Aorta (tissue), 5 donors: ENCODE measurements at regions not wholly inside any gene's neighbourhood (a gene's known extent, or its start where the extent isn't known, plus 50 kb on each side); places are given as distances from the start of the nearest gene placed in this dataset.

Experiments used
- ATAC-seq: fragments of 200-7000 bp; cut with Tn5 transposase; one replicate; pipeline ENCODE4 v1.9.1; 2022; ENCODE audit warnings: moderate library complexity; ENCODE audit not compliant: low FRiP score
- DNase-seq, 2 donors: peaks; one replicate each; pipeline ENCODE4 v3.0.0-alpha.2; 2020
- H3K27ac ChIP-seq, 2 donors: one replicate each; pipeline ENCODE4 v1.5.1; 2013; ENCODE audit warnings: low read length in 2 of 2, mild to moderate bottlenecking in 2 of 2, moderate library complexity in 2 of 2, control low read depth in 1 of 2, inconsistent platforms in 1 of 2, low read depth in 1 of 2
- H3K27me3 ChIP-seq, 2 donors: one replicate each; pipeline ENCODE4 v1.6.1; 2013; ENCODE audit warnings: control low read depth in 1 of 2, low read length in 1 of 2, mild to moderate bottlenecking in 1 of 2, moderate library complexity in 1 of 2; ENCODE audit not compliant: insufficient read depth in 2 of 2, control insufficient read depth in 1 of 2
- H3K36me3 ChIP-seq, 2 donors: one replicate each; pipeline ENCODE4 v1.6.1; 2013; ENCODE audit warnings: control low read depth in 1 of 2, low read length in 1 of 2, mild to moderate bottlenecking in 1 of 2; ENCODE audit not compliant: insufficient read depth in 2 of 2, control insufficient read depth in 1 of 2
- H3K4me1 ChIP-seq, 2 donors: one replicate each; pipeline ENCODE4 v1.6.1; 2013; ENCODE audit warnings: low read length in 2 of 2, control low read depth in 1 of 2, mild to moderate bottlenecking in 1 of 2, moderate library complexity in 1 of 2; ENCODE audit not compliant: insufficient read depth in 2 of 2, control insufficient read depth in 1 of 2
- H3K4me3 ChIP-seq, 2 donors: one replicate each; pipeline ENCODE4 v1.5.1; 2013; ENCODE audit warnings: low read length in 2 of 2, control low read depth in 1 of 2, mild to moderate bottlenecking in 1 of 2
- H3K9me3 ChIP-seq: one replicate; pipeline ENCODE4 v1.6.1; 2013; ENCODE audit warnings: mild to moderate bottlenecking, low read length; ENCODE audit not compliant: control insufficient read depth
- WGBS, 2 donors: extraction: QIAGEN DNeasy Blood & Tissue Kit; methylation state at CpG; one replicate each; pipeline ENCODE4 v1.1.7; 2013; 5-methylcytosine and 5-hydroxymethylcytosine counted together
- intact Hi-C, 2 donors: fragments of 100-400 bp; cut with DNase I; formaldehyde crosslinking; loops; one replicate each; pipeline versions ENCODE4 v1.14.2 to v1.15.0; 2022
- donor health status: healthy with polysubstance abuse.
- donor health status: Bipolar disorder and iron deficiency.
- donor health status: DM: no; HTN: no; CAD: no.
- donor health status: DM: no; HTN: no; CAD: no.
- donor health status: DM: yes; HTN: yes; CAD: no.

- 80 to 86% methylated on average over 4 of the region's 4 CpGs for WGBS, 2 donors
- Histone ChIP-seq H3K4me1 (no peaks in the 10 kb centered on the region), H3K9me3 (peaks cover 3% of the 10 kb centered on the region), H3K27me3 (no peaks in the 10 kb centered on the region), H3K4me3 (no peak overlapping the region), H3K27ac (no peak overlapping the region), H3K36me3 (no peaks in the 10 kb centered on the region)
- intact Hi-C loops, result no loop called here
- ATAC-seq (no peak), DNase-seq (no peak)
Measured at GRCh38 chr1:4546911-4547310, 107.5 kb upstream of the AJAP1 start.

DNA sequence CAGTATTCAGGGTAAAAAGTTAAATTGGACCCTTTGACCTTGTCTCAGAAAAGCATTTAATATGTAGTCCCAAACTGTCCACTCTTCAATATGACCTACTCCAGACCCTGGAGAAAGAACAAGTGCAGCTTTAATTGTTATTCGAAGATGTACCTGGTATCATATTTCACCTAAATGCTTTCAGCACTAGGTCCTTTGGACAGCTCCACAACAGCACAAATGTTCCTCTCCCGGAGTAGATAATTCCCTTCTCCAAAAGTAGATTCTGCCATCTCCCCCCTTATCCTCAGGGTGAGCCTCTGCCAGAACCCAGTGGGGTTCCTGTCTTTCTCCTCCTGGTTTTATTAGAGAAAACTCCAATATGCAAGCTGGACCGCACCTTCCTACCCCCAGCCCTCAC lies 104.5 kb upstream of the AJAP1 start:
- no peaks in the 10 kb centered on the region for H3K36me3 ChIP-seq
- H3K4me1 ChIP-seq, result no peaks in the 10 kb centered on the region
- WGBS, 2 donors, result 30 to 37% methylated on average over 3 of the region's 3 CpGs
- intact Hi-C loops, result no loop called here
- H3K9me3 ChIP-seq, result peaks cover 1% of the 10 kb centered on the region
- no peak for DNase-seq
- no peak overlapping the region for H3K4me3 ChIP-seq
- H3K27ac ChIP-seq, result no peak overlapping the region
- no peaks in the 10 kb centered on the region for H3K27me3 ChIP-seq
- no peak for ATAC-seq

GRCh38 chr1:4550941-4551340 lies 103.5 kb upstream of the AJAP1 start:
- WGBS, 2 donors, result 23 to 29% methylated on average over 2 of the region's 2 CpGs
- Histone ChIP-seq H3K36me3 (no peaks in the 10 kb centered on the region), H3K27me3 (no peaks in the 10 kb centered on the region), H3K4me3 (no peak overlapping the region), H3K27ac (no peak overlapping the region), H3K9me3 (peaks cover 1% of the 10 kb centered on the region), H3K4me1 (no peaks in the 10 kb centered on the region)
- ATAC-seq (no peak), DNase-seq (no peak)
- intact Hi-C loops, result no loop called here

- peaks cover 1% of the 10 kb centered on the region for H3K9me3 ChIP-seq
- H3K4me3 ChIP-seq, result no peak overlapping the region
- DNase-seq, result no peak
- no peak overlapping the region for H3K27ac ChIP-seq
- intact Hi-C loops, result no loop called here
- H3K36me3 ChIP-seq, result no peaks in the 10 kb centered on the region
- ATAC-seq, result no peak
- no peaks in the 10 kb centered on the region for H3K27me3 ChIP-seq
- H3K4me1 ChIP-seq, result no peaks in the 10 kb centered on the region
- WGBS, 2 donors, result 62 to 64% methylated on average over 6 of the region's 6 CpGs
Measured at GRCh38 chr1:4551706-4552105, 102.7 kb upstream of the AJAP1 start.

DNA sequence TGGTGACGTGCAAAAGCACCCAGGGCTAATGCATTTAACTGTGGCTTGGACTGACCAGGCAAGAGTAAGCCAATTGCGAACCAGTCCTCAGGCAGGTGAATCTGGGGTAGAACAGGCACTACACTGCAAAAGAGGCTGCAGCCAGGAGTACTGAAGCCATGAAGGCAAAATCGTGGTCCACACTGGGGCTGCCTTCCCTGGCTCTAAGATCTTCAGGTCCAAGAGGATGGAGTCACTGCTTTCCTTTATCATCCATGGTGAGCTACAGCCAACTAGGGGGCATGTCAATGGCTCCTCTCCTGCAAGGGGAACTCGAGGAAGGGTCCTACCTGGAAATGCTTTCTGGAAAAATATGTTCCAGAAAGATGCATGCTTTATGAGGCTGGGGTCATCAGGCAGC lies 100.6 kb upstream of the AJAP1 start:
- intact Hi-C loops, result no loop called here
- Histone ChIP-seq H3K9me3 (peaks cover 2% of the 10 kb centered on the region), H3K27ac (no peak overlapping the region), H3K27me3 (no peaks in the 10 kb centered on the region), H3K4me1 (no peaks in the 10 kb centered on the region), H3K4me3 (no peak overlapping the region), H3K36me3 (no peaks in the 10 kb centered on the region)
- no peak for DNase-seq
- WGBS, 2 donors, result 54 to 61% methylated on average over 4 of the region's 4 CpGs
- ATAC-seq, result no peak

- Histone ChIP-seq H3K27ac (no peak overlapping the region), H3K4me3 (no peak overlapping the region), H3K27me3 (no peaks in the 10 kb centered on the region), H3K4me1 (no peaks in the 10 kb centered on the region), H3K9me3 (peaks cover 2% of the 10 kb centered on the region), H3K36me3 (no peaks in the 10 kb centered on the region)
- intact Hi-C loops, result no loop called here
- no peak for DNase-seq
- ATAC-seq, result no peak
- 74% methylated on average over 12 of the region's 12 CpGs for WGBS, 2 donors
Measured at GRCh38 chr1:4554271-4554865, 100.0 kb upstream of the AJAP1 start.

GRCh38 chr1:4557949-4558348 lies 96.5 kb upstream of the AJAP1 start:
- ATAC-seq, result no peak
- intact Hi-C loops, result no loop called here
- Histone ChIP-seq H3K9me3 (peaks cover 1% of the 10 kb centered on the region), H3K36me3 (no peaks in the 10 kb centered on the region), H3K4me3 (no peak overlapping the region), H3K27me3 (no peaks in the 10 kb centered on the region), H3K4me1 (no peaks in the 10 kb centered on the region), H3K27ac (no peak overlapping the region)
- 66 to 69% methylated on average over 5 of the region's 5 CpGs for WGBS, 2 donors
- no peak for DNase-seq

- H3K9me3 ChIP-seq, result peaks cover 1% of the 10 kb centered on the region
- H3K36me3 ChIP-seq, result no peaks in the 10 kb centered on the region
- no peak for ATAC-seq
- no peaks in the 10 kb centered on the region for H3K4me1 ChIP-seq
- H3K27me3 ChIP-seq, result no peaks in the 10 kb centered on the region
- H3K27ac ChIP-seq, result no peak overlapping the region
- WGBS, 2 donors, result 6 to 14% methylated on average over 10 of the region's 10 CpGs
- no peak for DNase-seq
- H3K4me3 ChIP-seq, result no peak overlapping the region
- intact Hi-C loops, result no loop called here
Measured at GRCh38 chr1:4561205-4561604, 93.2 kb upstream of the AJAP1 start.

GRCh38 chr1:4562321-4562720 lies 92.1 kb upstream of the AJAP1 start:
- intact Hi-C loops, result no loop called here
- WGBS, 2 donors, result 91 to 93% methylated on average over 9 of the region's 9 CpGs
- ATAC-seq (no peak), DNase-seq (no peak)
- H3K9me3 ChIP-seq, result peaks cover 1% of the 10 kb centered on the region
- no peak overlapping the region for H3K4me3 ChIP-seq
- H3K4me1 ChIP-seq, result no peaks in the 10 kb centered on the region
- no peaks in the 10 kb centered on the region for H3K27me3 ChIP-seq
- no peak overlapping the region for H3K27ac ChIP-seq
- H3K36me3 ChIP-seq, result no peaks in the 10 kb centered on the region
